ENCODE measurements at regions not wholly inside any gene's neighbourhood (a gene's known extent, or its start where the extent isn't known, plus 50 kb on each side); places are given as distances from the start of the nearest gene placed in this dataset.

DNA sequence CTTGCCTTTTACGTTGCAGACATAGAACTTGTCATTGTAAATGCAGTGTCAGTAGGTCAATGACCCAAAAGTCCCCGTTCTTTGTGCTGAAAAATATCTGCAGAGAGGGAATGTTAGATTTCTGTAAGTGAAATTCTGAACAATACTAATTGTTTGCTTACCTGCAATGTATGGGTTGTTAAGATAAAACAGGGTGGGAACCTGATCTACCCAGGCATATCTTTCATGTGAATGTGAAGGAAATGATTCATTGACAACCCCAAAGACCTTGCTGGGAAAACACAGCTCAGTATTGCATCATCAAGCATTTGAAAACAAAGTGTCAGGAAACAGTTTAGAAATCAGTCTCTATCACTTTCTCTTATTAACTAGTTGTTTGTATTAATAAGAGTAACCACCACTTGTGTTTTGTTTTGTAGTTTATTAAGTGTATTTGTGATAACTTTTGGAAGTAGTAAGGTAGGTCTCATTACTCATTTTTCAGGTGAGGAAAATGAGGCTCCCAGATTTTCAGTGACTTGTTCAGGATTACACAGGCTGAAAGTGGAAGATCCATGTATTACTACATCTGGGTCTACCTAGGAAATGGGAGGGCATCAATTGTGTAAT, 57.9 kb upstream of the SLC38A2 start:
- ATAC-seq (ENCODE audit: low FRiP score) (peak; percentile 66), DNase-seq (no peak)
- no peaks in the 10 kb centered on the region for H3K9me3 ChIP-seq (ENCODE audit: control insufficient read depth, low read length)
- H3K4me3 ChIP-seq (ENCODE audit: low read length in 2 of 2): no peak overlapping the region
- H3K4me1 ChIP-seq (ENCODE audit: control insufficient read depth in 1 of 2, insufficient read depth in 2 of 2, low read length in 2 of 2): no peaks in the 10 kb centered on the region
- WGBS, 2 donors: 86 to 97% methylated on average over 2 of the region's 2 CpGs
- no peak overlapping the region for H3K27ac ChIP-seq (ENCODE audit: low read depth in 1 of 2, low read length in 2 of 2)
- no peaks in the 10 kb centered on the region for H3K36me3 ChIP-seq (ENCODE audit: control insufficient read depth in 1 of 2, insufficient read depth in 2 of 2, low read length in 1 of 2)
- intact Hi-C loops (cut with DNase I): no loop called here
- no peaks in the 10 kb centered on the region for H3K27me3 ChIP-seq (ENCODE audit: control insufficient read depth in 1 of 2, insufficient read depth in 2 of 2, low read length in 1 of 2)

All from aorta (tissue), 5 donors.